ENCODE measurements at regions not wholly inside any gene's neighbourhood (a gene's known extent, or its start where the extent isn't known, plus 50 kb on each side); places are given as distances from the start of the nearest gene placed in this dataset.
"Not testable (repeated sequence)": the region's sequence is repeated elsewhere in the genome, so short reads cannot be mapped to it uniquely, and the experiment has no call there.

DNA sequence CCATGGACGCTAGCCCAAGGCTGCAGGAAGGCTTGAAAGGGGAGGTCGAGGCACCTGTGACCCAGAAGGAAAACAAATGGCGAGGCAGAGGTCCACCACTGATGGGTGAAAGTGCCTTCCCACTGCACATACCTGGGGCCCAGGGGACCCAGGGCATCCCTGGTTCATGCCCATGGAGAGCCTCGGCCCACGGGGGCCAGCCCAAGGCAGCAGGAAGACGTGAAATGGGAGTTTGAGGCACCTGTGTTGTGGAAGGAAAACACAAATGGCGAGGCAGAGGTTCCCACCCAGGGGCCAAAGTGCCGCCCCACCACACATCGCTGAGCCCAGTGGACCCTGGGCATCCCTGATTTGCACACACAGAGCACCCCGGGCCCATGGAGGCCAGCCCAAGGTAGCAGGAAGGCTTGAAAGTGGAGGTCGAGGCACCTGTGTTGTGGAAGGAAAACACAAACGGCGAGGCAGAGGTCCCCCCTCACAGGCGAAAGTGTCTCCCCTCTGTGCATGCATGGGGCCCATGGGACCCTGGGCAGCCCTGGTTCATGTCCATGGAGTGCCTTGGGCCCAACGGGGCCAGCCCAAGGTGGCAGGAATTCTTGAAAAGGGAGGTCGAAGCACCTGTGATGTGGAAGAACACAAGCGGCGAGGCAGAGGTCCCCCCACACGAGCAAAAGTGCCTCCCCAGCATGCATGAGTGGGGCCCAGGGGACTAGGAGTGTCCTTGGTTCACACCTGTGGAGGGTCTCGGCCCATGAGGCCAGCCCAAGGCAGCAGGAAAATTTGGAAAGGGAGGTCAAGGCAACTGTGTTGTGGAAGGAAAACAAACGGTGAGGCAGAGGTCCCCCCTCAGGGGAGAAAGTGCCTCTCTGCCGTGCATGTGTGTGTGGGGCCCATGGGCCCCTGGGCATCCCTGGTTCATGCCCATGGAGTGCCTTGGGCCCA lies 383.3 kb downstream of the ALG10 start:
- intact Hi-C loops (cut with micrococcal nuclease; ENCODE audit: unreplicated experiment), result no loop called here
- no TSS peak for BruUV-seq (replicated peaks)
- Mint-ChIP-seq H3K9me3 (ENCODE audit: low read depth, unreplicated experiment) (peaks cover 21% of the 10 kb centered on the region), H3K4me3 (ENCODE audit: low read depth, unreplicated experiment) (no peak overlapping the region), H3K27me3 (ENCODE audit: unreplicated experiment) (no peaks in the 10 kb centered on the region), H3K36me3 (ENCODE audit: insufficient read depth, unreplicated experiment) (peaks cover 5% of the 10 kb centered on the region), H3K4me1 (ENCODE audit: low read depth, unreplicated experiment) (no peaks in the 10 kb centered on the region), H3K27ac (ENCODE audit: unreplicated experiment) (no peak overlapping the region)
- no peak for TF ChIP-seq CTCF (IDR thresholded peaks at IDR 0.05; ENCODE audit: unreplicated experiment)
- CTCF ChIA-PET, result no interaction called here
- DNase-seq, result no peak

GRCh38 chr12:34406228-34406995 lies 384.1 kb downstream of the ALG10 start:
- no peak for DNase-seq
- Mint-ChIP-seq H3K4me3 (ENCODE audit: low read depth, unreplicated experiment) (no peak overlapping the region), H3K36me3 (ENCODE audit: insufficient read depth, unreplicated experiment) (peaks cover 5% of the 10 kb centered on the region), H3K9me3 (ENCODE audit: low read depth, unreplicated experiment) (peaks cover 17% of the 10 kb centered on the region), H3K27ac (ENCODE audit: unreplicated experiment) (no peak overlapping the region), H3K4me1 (ENCODE audit: low read depth, unreplicated experiment) (no peaks in the 10 kb centered on the region), H3K27me3 (ENCODE audit: unreplicated experiment) (no peaks in the 10 kb centered on the region)
- CTCF ChIA-PET, result no interaction called here
- no TSS peak for BruUV-seq (replicated peaks)
- intact Hi-C loops (cut with micrococcal nuclease; ENCODE audit: unreplicated experiment), result no loop called here
- no peak for TF ChIP-seq CTCF (IDR thresholded peaks at IDR 0.05; ENCODE audit: unreplicated experiment)

GRCh38 chr12:34406996-34407300 lies 384.7 kb downstream of the ALG10 start:
- no peak for TF ChIP-seq CTCF (IDR thresholded peaks at IDR 0.05; ENCODE audit: unreplicated experiment)
- Mint-ChIP-seq H3K36me3 (ENCODE audit: insufficient read depth, unreplicated experiment) (peaks cover 5% of the 10 kb centered on the region), H3K4me1 (ENCODE audit: low read depth, unreplicated experiment) (no peaks in the 10 kb centered on the region), H3K9me3 (ENCODE audit: low read depth, unreplicated experiment) (peaks cover 17% of the 10 kb centered on the region), H3K27me3 (ENCODE audit: unreplicated experiment) (no peaks in the 10 kb centered on the region), H3K27ac (ENCODE audit: unreplicated experiment) (no peak overlapping the region), H3K4me3 (ENCODE audit: low read depth, unreplicated experiment) (no peak overlapping the region)
- DNase-seq, result no peak
- intact Hi-C loops (cut with micrococcal nuclease; ENCODE audit: unreplicated experiment), result no loop called here
- no TSS peak for BruUV-seq (replicated peaks)
- CTCF ChIA-PET, result no interaction called here

GRCh38 chr12:34407813-34408212 lies 385.5 kb downstream of the ALG10 start:
- Mint-ChIP-seq H3K4me3 (ENCODE audit: low read depth, unreplicated experiment) (no peak overlapping the region), H3K27me3 (ENCODE audit: unreplicated experiment) (no peaks in the 10 kb centered on the region), H3K4me1 (ENCODE audit: low read depth, unreplicated experiment) (no peaks in the 10 kb centered on the region), H3K27ac (ENCODE audit: unreplicated experiment) (no peak overlapping the region), H3K36me3 (ENCODE audit: insufficient read depth, unreplicated experiment) (peaks cover 5% of the 10 kb centered on the region), H3K9me3 (ENCODE audit: low read depth, unreplicated experiment) (peaks cover 10% of the 10 kb centered on the region)
- intact Hi-C loops (cut with micrococcal nuclease; ENCODE audit: unreplicated experiment), result no loop called here
- BruUV-seq (replicated peaks), result no TSS peak
- DNase-seq, result no peak
- CTCF ChIA-PET, result no interaction called here
- TF ChIP-seq CTCF (IDR thresholded peaks at IDR 0.05; ENCODE audit: unreplicated experiment), result no peak

- intact Hi-C loops (cut with micrococcal nuclease; ENCODE audit: unreplicated experiment); CTCF ChIA-PET; H3K4me1 Mint-ChIP-seq (ENCODE audit: low read depth, unreplicated experiment); H3K27ac Mint-ChIP-seq (ENCODE audit: unreplicated experiment); H3K27me3 Mint-ChIP-seq (ENCODE audit: unreplicated experiment); H3K4me3 Mint-ChIP-seq (ENCODE audit: low read depth, unreplicated experiment); BruUV-seq (replicated peaks); DNase-seq; H3K36me3 Mint-ChIP-seq (ENCODE audit: insufficient read depth, unreplicated experiment): not testable (repeated sequence)
- peaks cover 13% of the 10 kb centered on the region for H3K9me3 Mint-ChIP-seq (ENCODE audit: low read depth, unreplicated experiment)
Observed at GRCh38 chr12:34431509-34431908, 409.2 kb downstream of the ALG10 start.

Measured in Calu3 (cell line).